Spleen (tissue), 11 donors: ENCODE measurements at regions not wholly inside any gene's neighbourhood (a gene's known extent, or its start where the extent isn't known, plus 50 kb on each side); places are given as distances from the start of the nearest gene placed in this dataset.

Experiments used
- DNase-seq: peaks from one replicate; pipeline ENCODE4 v3.0.0-alpha.2; 2020
- H3K27ac ChIP-seq, 8 donors: fragments of 200-600 bp; sonication (generic) in 7 of 8; 1 replicate in 4 of 8; 2 replicates in 4 of 8; pipeline versions ENCODE4 v1.5.0 to v1.8.0; 2016 to 2021; ENCODE audit warnings: inconsistent platforms in 4 of 8, mild to moderate bottlenecking in 4 of 8, moderate library complexity in 1 of 8
- H3K27me3 ChIP-seq, 7 donors: fragments of 200-600 bp; sonication (generic) in 6 of 7; replicated peaks in 1 of 7; 1 replicate in 4 of 7; 2 replicates in 3 of 7; pipeline versions ENCODE4 v1.5.0 to v1.8.0; 2016 to 2021; ENCODE audit warnings: inconsistent platforms in 3 of 7, mild to moderate bottlenecking in 1 of 7
- H3K36me3 ChIP-seq, 6 donors: fragments of 200-600 bp; sonication (generic) in 5 of 6; 1 replicate in 4 of 6; 2 replicates in 2 of 6; pipeline versions ENCODE4 v1.5.0 to v1.8.0; 2016 to 2021; ENCODE audit warnings: inconsistent platforms in 2 of 6
- H3K4me1 ChIP-seq, 6 donors: fragments of 200-600 bp; sonication (generic) in 5 of 6; 1 replicate in 3 of 6; 2 replicates in 3 of 6; pipeline versions ENCODE4 v1.5.0 to v1.8.0; 2016 to 2021; ENCODE audit warnings: inconsistent platforms in 3 of 6
- H3K4me3 ChIP-seq, 8 donors: fragments of 200-600 bp; sonication (generic) in 7 of 8; 1 replicate in 4 of 8; 2 replicates in 4 of 8; pipeline versions ENCODE4 v1.5.0 to v1.8.0; 2016 to 2021; ENCODE audit warnings: inconsistent platforms in 4 of 8, mild to moderate bottlenecking in 4 of 8, moderate library complexity in 2 of 8
- H3K9me3 ChIP-seq, 8 donors: fragments of 200-600 bp; sonication (generic) in 7 of 8; 1 replicate in 4 of 8; 2 replicates in 4 of 8; pipeline versions ENCODE4 v1.5.0 to v1.8.0; 2016 to 2021; ENCODE audit warnings: inconsistent platforms in 4 of 8
- POLR2A ChIP-seq, 3 donors: fragments of 450-650 bp; IDR thresholded peaks; one replicate each; pipeline ENCODE4 v1.5.1; 2017; ENCODE audit warnings: antibody characterized with exemption in 3 of 3, mild to moderate bottlenecking in 1 of 3
- POLR2AphosphoS5 ChIP-seq, 3 donors: sonication (generic); formaldehyde crosslinking; IDR thresholded peaks; one replicate each; pipeline ENCODE4 v1.5.1; 2017; ENCODE audit warnings: antibody characterized with exemption in 3 of 3
- WGBS, 5 donors: extraction: QIAGEN DNeasy Blood & Tissue Kit in 3 of 5; methylation state at CpG; one replicate each; pipeline versions ENCODE4 v1.1.5 to v1.1.7; 2013 to 2018; 5-methylcytosine and 5-hydroxymethylcytosine counted together
- intact Hi-C: fragments of 100-400 bp; cut with DNase I; formaldehyde crosslinking; loops from one replicate; pipeline ENCODE4 v1.15.0; 2023; ENCODE audit warnings: low total_unique reads
- TF ChIP-seq, protein P1 (sequence below), 11 experiments: fragments of 200-600 bp in 7 of 11; fragments of 450-650 bp in 4 of 11; sonication (generic) in 4 of 11; IDR thresholded peaks in 8 of 11; conservative IDR thresholded peaks in 3 of 11; 1 replicate in 7 of 11; 2 replicates in 4 of 11; pipeline versions ENCODE4 v1.4.0 to v1.8.0; 2016 to 2021; ENCODE audit warnings: antibody characterized with exemption in 11 of 11, inconsistent platforms in 4 of 11, mild to moderate bottlenecking in 1 of 11
- donor health status: healthy with polysubstance abuse.
- donor health status: DM: no; HTN: no; CAD: no; lungs with moderate emphysema.
- donor health status: DM: no; HTN: no; CAD: no.
- donor health status: Bipolar disorder and iron deficiency.
- donor health status: healthy.
- donor health status: DM: no; HTN: no; CAD: no.
- donor health status: DM: yes; HTN: yes; CAD: no.

DNA sequence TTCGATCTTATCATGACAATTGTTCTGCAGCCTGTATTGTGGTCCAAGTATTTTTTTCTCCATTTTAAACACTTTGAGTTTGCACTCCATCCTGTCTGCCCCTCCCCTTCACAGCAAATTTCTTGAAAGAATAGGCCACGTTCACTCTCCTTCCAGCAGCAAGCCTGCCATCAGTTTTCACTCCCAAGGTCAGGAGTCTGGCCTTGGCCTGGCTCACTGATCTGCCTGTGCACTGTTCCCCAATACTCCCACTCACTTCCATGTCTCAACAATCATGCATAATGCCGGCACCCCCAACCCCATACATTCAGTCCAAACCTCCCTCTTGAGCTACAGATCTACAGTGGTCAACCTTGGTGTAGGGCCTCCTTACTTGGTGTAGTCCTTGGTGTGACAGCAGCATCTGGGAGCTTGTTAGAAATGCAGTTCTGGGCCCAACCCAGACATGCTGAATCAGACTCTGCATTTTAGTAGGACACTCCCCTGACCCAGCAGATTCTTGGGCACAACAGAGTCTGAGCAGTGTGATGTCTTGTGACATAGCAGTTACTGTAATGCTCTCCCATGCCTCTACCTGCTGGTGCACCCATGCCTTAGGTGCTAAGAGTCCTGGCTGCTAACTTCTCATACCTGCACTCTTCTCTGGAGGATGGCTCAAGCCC, 58.3 kb upstream of the XCR1 start:
- H3K27me3 ChIP-seq: no peaks in the 10 kb centered on the region
- H3K4me1 ChIP-seq: peaks cover 0 to 39% (median 18%) of the 10 kb centered on the region in 6 donors
- peak overlapping the region in 2 of 8 donors; percentile 11 to 25 for H3K27ac ChIP-seq
- TF ChIP-seq POLR2AphosphoS5 (IDR thresholded peaks at IDR 0.05): no peak
- TF ChIP-seq, protein P1, sequence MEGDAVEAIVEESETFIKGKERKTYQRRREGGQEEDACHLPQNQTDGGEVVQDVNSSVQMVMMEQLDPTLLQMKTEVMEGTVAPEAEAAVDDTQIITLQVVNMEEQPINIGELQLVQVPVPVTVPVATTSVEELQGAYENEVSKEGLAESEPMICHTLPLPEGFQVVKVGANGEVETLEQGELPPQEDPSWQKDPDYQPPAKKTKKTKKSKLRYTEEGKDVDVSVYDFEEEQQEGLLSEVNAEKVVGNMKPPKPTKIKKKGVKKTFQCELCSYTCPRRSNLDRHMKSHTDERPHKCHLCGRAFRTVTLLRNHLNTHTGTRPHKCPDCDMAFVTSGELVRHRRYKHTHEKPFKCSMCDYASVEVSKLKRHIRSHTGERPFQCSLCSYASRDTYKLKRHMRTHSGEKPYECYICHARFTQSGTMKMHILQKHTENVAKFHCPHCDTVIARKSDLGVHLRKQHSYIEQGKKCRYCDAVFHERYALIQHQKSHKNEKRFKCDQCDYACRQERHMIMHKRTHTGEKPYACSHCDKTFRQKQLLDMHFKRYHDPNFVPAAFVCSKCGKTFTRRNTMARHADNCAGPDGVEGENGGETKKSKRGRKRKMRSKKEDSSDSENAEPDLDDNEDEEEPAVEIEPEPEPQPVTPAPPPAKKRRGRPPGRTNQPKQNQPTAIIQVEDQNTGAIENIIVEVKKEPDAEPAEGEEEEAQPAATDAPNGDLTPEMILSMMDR (IDR thresholded peaks at IDR 0.05 in 8 of 11, conservative IDR thresholded peaks at IDR 0.05 in 3 of 11): no peak
- TF ChIP-seq POLR2A (IDR thresholded peaks at IDR 0.05): no peak
- DNase-seq: no peak
- WGBS, 5 donors: 39 to 65% (median 52%) methylated on average over 3 of the region's 3 CpGs
- no peak overlapping the region for H3K4me3 ChIP-seq
- intact Hi-C loops: no loop called here
- no peaks in the 10 kb centered on the region for H3K36me3 ChIP-seq
- no peaks in the 10 kb centered on the region for H3K9me3 ChIP-seq

DNA sequence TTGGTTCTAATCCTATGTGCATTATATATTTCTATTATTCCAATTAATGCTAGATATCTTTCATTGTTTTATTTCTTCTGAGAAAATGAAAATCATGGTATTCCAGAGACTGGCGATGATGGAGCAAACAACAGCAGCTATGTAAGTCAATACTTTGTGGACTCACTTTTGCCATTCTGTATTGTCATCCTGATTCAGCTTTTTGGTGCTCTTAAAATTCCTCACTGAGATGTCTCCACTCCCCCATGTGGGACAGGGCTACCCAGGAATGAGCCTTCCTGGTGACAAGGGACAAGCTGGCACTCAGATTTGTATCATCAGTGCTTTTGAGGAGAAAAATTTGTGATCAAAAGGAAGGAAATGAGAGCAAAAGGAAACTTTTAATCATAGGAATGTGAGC, 56.7 kb upstream of the XCR1 start:
- Histone ChIP-seq H3K36me3 (no peaks in the 10 kb centered on the region), H3K4me3 (no peak overlapping the region), H3K27me3 (no peaks in the 10 kb centered on the region), H3K4me1 (peaks cover 0 to 33% (median 7%) of the 10 kb centered on the region in 6 donors), H3K27ac (no peak overlapping the region), H3K9me3 (no peaks in the 10 kb centered on the region)
- 80 to 95% (median 93%) methylated on average over 1 of the region's 1 CpG for WGBS, 5 donors
- DNase-seq: no peak
- TF ChIP-seq POLR2AphosphoS5 (IDR thresholded peaks at IDR 0.05): no peak
- TF ChIP-seq, protein P1 (IDR thresholded peaks at IDR 0.05 in 8 of 11, conservative IDR thresholded peaks at IDR 0.05 in 3 of 11): no peak
- TF ChIP-seq POLR2A (IDR thresholded peaks at IDR 0.05): no peak
- intact Hi-C loops: loop anchor here (5.0 kb wide), 1 partner anchor 288 kb away; the partner anchor contains the start of gene CCR5

DNA sequence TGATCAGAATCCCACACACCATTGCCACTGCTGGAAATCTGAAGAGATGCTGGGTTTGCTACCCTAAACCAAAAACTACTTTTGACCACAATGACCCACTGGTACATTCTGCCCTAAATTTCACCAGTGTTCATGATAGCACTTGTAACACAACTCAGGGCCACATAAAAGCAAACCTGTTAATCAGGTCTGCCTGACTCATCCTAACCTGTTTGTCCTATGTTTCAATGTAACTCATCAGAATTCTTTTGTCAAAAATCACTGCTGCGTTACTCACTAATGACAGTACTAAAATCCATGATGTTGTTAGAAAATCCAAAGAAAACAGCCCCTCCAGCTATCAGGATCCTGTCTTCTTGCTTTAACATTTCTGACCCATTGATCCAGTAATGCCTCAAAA, 55.6 kb upstream of the XCR1 start:
- Histone ChIP-seq H3K4me1 (peaks cover 0 to 30% (median 9%) of the 10 kb centered on the region in 6 donors), H3K27ac (no peak overlapping the region), H3K27me3 (no peaks in the 10 kb centered on the region), H3K36me3 (no peaks in the 10 kb centered on the region), H3K4me3 (no peak overlapping the region), H3K9me3 (no peaks in the 10 kb centered on the region)
- intact Hi-C loops: loop anchor here (5.0 kb wide), 1 partner anchor 289 kb away; the partner anchor contains the start of gene CCR5
- TF ChIP-seq, protein P1 (IDR thresholded peaks at IDR 0.05 in 8 of 11, conservative IDR thresholded peaks at IDR 0.05 in 3 of 11): no peak
- no peak for TF ChIP-seq POLR2AphosphoS5 (IDR thresholded peaks at IDR 0.05)
- TF ChIP-seq POLR2A (IDR thresholded peaks at IDR 0.05): no peak
- no peak for DNase-seq
- WGBS, 5 donors: 93 to 98% (median 95%) methylated on average over 1 of the region's 1 CpG

DNA sequence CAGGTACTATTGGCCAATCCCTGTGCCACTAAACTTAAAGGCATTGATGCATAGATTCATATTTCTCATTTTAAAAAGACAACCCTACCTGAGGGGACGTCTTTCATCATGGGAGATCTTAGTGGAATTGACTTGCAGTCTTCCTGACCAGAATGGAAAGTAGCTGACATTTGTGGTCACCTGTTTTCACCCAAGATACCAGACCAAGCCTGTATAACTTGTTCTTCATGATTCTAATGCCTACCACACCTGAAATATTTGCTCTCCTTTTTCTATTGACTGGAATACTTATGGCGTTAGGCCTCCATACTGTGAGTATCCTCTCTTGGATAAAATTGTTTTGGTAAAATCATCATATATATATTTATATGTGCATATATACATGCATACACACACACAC, 54.7 kb upstream of the XCR1 start:
- H3K27me3 ChIP-seq: no peaks in the 10 kb centered on the region
- H3K4me3 ChIP-seq: no peak overlapping the region
- intact Hi-C loops: loop anchor here (5.0 kb wide), 1 partner anchor 290 kb away; the partner anchor contains the start of gene CCR5
- H3K27ac ChIP-seq: no peak overlapping the region
- WGBS, 5 donors: 82 to 94% (median 84%) methylated on average over 2 of the region's 2 CpGs
- H3K9me3 ChIP-seq: no peaks in the 10 kb centered on the region
- no peak for TF ChIP-seq POLR2A (IDR thresholded peaks at IDR 0.05)
- TF ChIP-seq, protein P1 (IDR thresholded peaks at IDR 0.05 in 8 of 11, conservative IDR thresholded peaks at IDR 0.05 in 3 of 11): no peak
- no peak for TF ChIP-seq POLR2AphosphoS5 (IDR thresholded peaks at IDR 0.05)
- no peaks in the 10 kb centered on the region for H3K36me3 ChIP-seq
- no peak for DNase-seq
- H3K4me1 ChIP-seq: peaks cover 0 to 24% (median 9%) of the 10 kb centered on the region in 6 donors
